Astrocyte of the cerebellum (primary cell): ENCODE measurements at regions not wholly inside any gene's neighbourhood (a gene's known extent, or its start where the extent isn't known, plus 50 kb on each side); places are given as distances from the start of the nearest gene placed in this dataset.

Source experiments
- DNase-seq: peaks from one replicate; pipeline ENCODE4 v3.0.0-alpha.2; 2011; ENCODE audit warnings: low read depth
- H3K4me3 ChIP-seq: 2 replicates; pipeline ENCODE4 v1.5.1; 2011; ENCODE audit warnings: mild to moderate bottlenecking, low read depth, low read length, moderate library complexity
- CTCF ChIP-seq: IDR thresholded peaks from 2 replicates; pipeline ENCODE4 v1.5.1; 2012; ENCODE audit warnings: low read length, low read depth, moderate library complexity, mild to moderate bottlenecking; ENCODE audit errors: missing control alignments
- in situ Hi-C: cut with HindIII; loops from 2 replicates; pipeline ENCODE4 v1.10.0; 2017; ENCODE audit warnings: low sequenced_read_pairs

GRCh38 chr9:7936163-7936562 is 136.6 kb upstream of the DMAC1 start:
- in situ Hi-C loops: no loop called here
- DNase-seq: no peak
- H3K4me3 ChIP-seq: no peak overlapping the region
- no peak for TF ChIP-seq CTCF

GRCh38 chr9:7935681-7936080 is 136.1 kb upstream of the DMAC1 start:
- no peak for TF ChIP-seq CTCF
- peak; percentile 46 for DNase-seq
- in situ Hi-C loops: no loop called here
- no peak overlapping the region for H3K4me3 ChIP-seq

- no peak overlapping the region for H3K4me3 ChIP-seq
- no peak for DNase-seq
- TF ChIP-seq CTCF: no peak
- in situ Hi-C loops: no loop called here
These were observed 133.2 kb upstream of the DMAC1 start for GRCh38 chr9:7932767-7933166.

GRCh38 chr9:7930613-7931012 is 131.0 kb upstream of the DMAC1 start:
- no peak for TF ChIP-seq CTCF
- in situ Hi-C loops: no loop called here
- H3K4me3 ChIP-seq: no peak overlapping the region
- DNase-seq: no peak

- in situ Hi-C loops: no loop called here
- no peak for TF ChIP-seq CTCF
- no peak overlapping the region for H3K4me3 ChIP-seq
- DNase-seq: no peak
These were observed 122.1 kb upstream of the DMAC1 start for GRCh38 chr9:7921545-7922197.

- H3K4me3 ChIP-seq: no peak overlapping the region
- no peak for TF ChIP-seq CTCF
- in situ Hi-C loops: no loop called here
- no peak for DNase-seq
These were observed 112.5 kb upstream of the DMAC1 start for GRCh38 chr9:7912037-7912535.
